Thyroid gland (tissue), 4 donors: ENCODE measurements at regions not wholly inside any gene's neighbourhood (a gene's known extent, or its start where the extent isn't known, plus 50 kb on each side); places are given as distances from the start of the nearest gene placed in this dataset.
"Not testable (repeated sequence)": the region's sequence is repeated elsewhere in the genome, so short reads cannot be mapped to it uniquely, and the experiment has no call there.

Experiments used
- CTCF ChIP-seq, 6 experiments: fragments of 200-600 bp in 3 of 6; fragments of 450-650 bp in 3 of 6; sonication (generic) in 3 of 6; IDR thresholded peaks; one replicate each; pipeline ENCODE4 v1.5.1; 2016 to 2019; ENCODE audit warnings: antibody characterized with exemption in 6 of 6, mild to moderate bottlenecking in 2 of 6, inconsistent platforms in 1 of 6, moderate library complexity in 1 of 6
- POLR2A ChIP-seq, 2 donors: fragments of 450-650 bp; IDR thresholded peaks; one replicate each; pipeline ENCODE4 v1.6.1; 2017; ENCODE audit warnings: antibody characterized with exemption in 2 of 2, mild to moderate bottlenecking in 2 of 2, moderate library complexity in 1 of 2

- not testable (repeated sequence) for TF ChIP-seq CTCF, POLR2A (IDR thresholded peaks at IDR 0.05)
These were observed 75.5 kb upstream of the PLGLB2 start for GRCh38 chr2:87672404-87672803.
